Activated CD8-positive, alpha-beta memory T cell treated with anti-CD3 and anti-CD28 coated beads, Interleukin-2, amount 10 ng/mL, durations not matched to agents 7 days and 5 days (primary cell): ENCODE measurements at regions not wholly inside any gene's neighbourhood (a gene's known extent, or its start where the extent isn't known, plus 50 kb on each side); places are given as distances from the start of the nearest gene placed in this dataset.

Experiments used
- ATAC-seq: fragments of 150-1000 bp; cut with Tn5 transposase; one replicate; pipeline ENCODE4 v1.10.0; 2021; ENCODE audit warnings: moderate library complexity
- CTCF ChIA-PET: fragments of 350-600 bp; sonication (Branson Sonifier 250); formaldehyde crosslinking; loops from one replicate; lab custom pipeline; 2021; ENCODE audit warnings: antibody characterized with exemption; lab: Charles Lee
- DNase-seq: peaks from one replicate; pipeline ENCODE4 v3.0.0-alpha.2; 2020
- H3K27ac Mint-ChIP-seq: one replicate; pipeline ENCODE4 v1.8.0; 2021; ENCODE audit warnings: mild to moderate bottlenecking, mixed read lengths
- H3K27me3 Mint-ChIP-seq: one replicate; pipeline ENCODE4 v1.8.0; 2021; ENCODE audit warnings: mixed read lengths
- H3K36me3 Mint-ChIP-seq: one replicate; pipeline ENCODE4 v1.8.0; 2021; ENCODE audit warnings: mild to moderate bottlenecking, mixed read lengths
- H3K4me1 Mint-ChIP-seq: one replicate; pipeline ENCODE4 v1.8.0; 2021; ENCODE audit warnings: mixed read lengths
- H3K4me3 Mint-ChIP-seq: one replicate; pipeline ENCODE4 v1.8.0; 2021; ENCODE audit warnings: mild to moderate bottlenecking, moderate library complexity, mixed read lengths
- H3K9me3 Mint-ChIP-seq: one replicate; pipeline ENCODE4 v1.8.0; 2022; ENCODE audit warnings: low read depth, mixed read lengths

DNA sequence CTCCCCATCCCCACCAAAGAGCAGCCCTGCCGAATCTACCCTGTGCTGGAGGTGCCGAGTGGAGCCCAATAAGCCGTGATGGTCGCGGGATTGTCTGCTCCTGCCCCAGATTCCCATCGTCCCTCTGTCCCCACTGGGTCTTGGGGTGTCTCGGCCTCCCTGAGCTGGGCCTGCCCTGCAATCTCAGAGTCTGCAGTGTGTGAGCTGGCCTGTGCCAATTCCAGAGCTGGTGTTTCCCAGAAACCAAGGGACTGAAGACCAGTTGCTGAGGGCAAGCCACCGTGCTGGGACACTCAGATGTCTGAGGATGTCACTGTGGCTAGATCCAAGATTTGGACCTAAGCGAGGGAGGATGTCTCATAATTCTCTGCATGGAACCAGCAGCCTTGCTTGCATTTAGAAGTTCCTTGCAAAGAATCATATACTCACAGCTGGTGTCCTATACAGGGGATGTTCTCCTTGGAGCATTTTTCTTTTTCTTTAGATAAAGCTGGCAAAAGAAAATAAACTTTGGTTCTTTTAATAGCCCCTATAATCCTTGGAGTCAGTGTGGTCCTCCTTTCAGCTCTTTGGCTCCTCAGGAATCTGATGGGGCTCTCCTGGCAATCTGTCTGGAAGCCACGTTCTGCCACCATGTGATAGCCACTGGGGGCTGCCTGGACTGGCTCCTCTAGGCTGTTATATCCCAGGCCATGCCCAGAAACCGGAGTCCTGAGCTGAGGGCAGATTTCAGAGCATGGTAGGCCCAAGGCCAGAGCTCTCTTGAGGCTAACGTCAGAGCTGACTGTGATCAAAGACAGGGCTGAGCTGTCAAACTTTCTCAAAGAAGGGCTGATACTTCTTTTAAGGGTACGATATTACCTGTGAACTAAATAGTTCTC is 140.1 kb upstream of the HAAO start:
- Mint-ChIP-seq H3K4me1 (peaks cover 3% of the 10 kb centered on the region), H3K36me3 (no peaks in the 10 kb centered on the region), H3K27me3 (no peaks in the 10 kb centered on the region), H3K27ac (no peak overlapping the region), H3K4me3 (no peak overlapping the region), H3K9me3 (no peaks in the 10 kb centered on the region)
- DNase-seq (no peak), ATAC-seq (no peak)
- CTCF ChIA-PET = interaction anchor here (0.7 to 1.5 kb wide), 3 partner anchors 9 to 12 kb away, joined by 3 to 4 read pairs (median 4); no protein-coding TSS in a partner anchor

GRCh38 chr2:42931818-42932195 is 139.4 kb upstream of the HAAO start:
- Mint-ChIP-seq H3K4me3 (no peak overlapping the region), H3K4me1 (peaks cover 3% of the 10 kb centered on the region), H3K36me3 (no peaks in the 10 kb centered on the region), H3K27me3 (no peaks in the 10 kb centered on the region), H3K9me3 (no peaks in the 10 kb centered on the region), H3K27ac (no peak overlapping the region)
- ATAC-seq (no peak), DNase-seq (no peak)
- CTCF ChIA-PET = interaction anchor here (0.8 to 1.5 kb wide), 3 partner anchors 8 to 449 kb away, joined by 3 to 4 read pairs (median 3); no protein-coding TSS in a partner anchor

- H3K4me3 Mint-ChIP-seq = no peak overlapping the region
- no peak overlapping the region for H3K27ac Mint-ChIP-seq
- no peak for DNase-seq
- H3K27me3 Mint-ChIP-seq = no peaks in the 10 kb centered on the region
- no peaks in the 10 kb centered on the region for H3K36me3 Mint-ChIP-seq
- ATAC-seq = no peak
- no peaks in the 10 kb centered on the region for H3K9me3 Mint-ChIP-seq
- CTCF ChIA-PET = interaction anchor here (0.7 to 1.5 kb wide), 3 partner anchors 13 to 448 kb away, joined by 3 to 8 read pairs (median 4); no protein-coding TSS in a partner anchor
- H3K4me1 Mint-ChIP-seq = peaks cover 3% of the 10 kb centered on the region
Observed at GRCh38 chr2:42931146-42931817, 138.9 kb upstream of the HAAO start.

DNA sequence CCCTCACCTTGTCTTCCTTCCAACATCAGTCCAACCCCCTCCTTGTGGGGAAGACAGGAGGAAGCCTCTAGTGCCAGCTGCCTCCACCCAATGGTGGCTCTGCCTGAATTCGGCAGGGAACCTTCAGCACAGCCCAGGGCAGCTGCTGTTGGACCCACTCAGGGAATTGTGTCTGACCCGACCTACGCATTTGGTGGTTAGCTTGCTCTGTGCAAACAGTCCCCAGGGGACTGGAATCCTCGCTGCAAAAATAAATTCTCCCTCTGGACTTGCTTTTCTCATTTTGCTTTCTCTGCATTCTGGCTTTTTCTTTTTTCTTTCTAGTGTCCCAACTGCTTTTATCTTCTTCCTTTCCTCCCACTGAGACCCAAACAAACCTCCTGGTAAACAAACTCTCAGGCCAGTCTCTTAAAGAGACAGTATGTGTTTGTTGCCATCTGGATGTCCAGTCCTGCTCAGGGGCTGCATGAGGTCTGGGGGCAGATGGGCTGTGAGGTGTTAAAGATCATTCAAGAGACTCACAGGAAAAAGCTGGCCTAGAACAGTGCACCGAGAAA is 137.7 kb upstream of the HAAO start:
- Mint-ChIP-seq H3K9me3 (no peaks in the 10 kb centered on the region), H3K27me3 (no peaks in the 10 kb centered on the region), H3K36me3 (no peaks in the 10 kb centered on the region), H3K4me1 (no peaks in the 10 kb centered on the region), H3K4me3 (no peak overlapping the region), H3K27ac (no peak overlapping the region)
- ATAC-seq (no peak), DNase-seq (no peak)
- CTCF ChIA-PET = no interaction called here

GRCh38 chr2:42929546-42930024 is 137.2 kb upstream of the HAAO start:
- Mint-ChIP-seq H3K9me3 (no peaks in the 10 kb centered on the region), H3K4me1 (no peaks in the 10 kb centered on the region), H3K27ac (no peak overlapping the region), H3K27me3 (no peaks in the 10 kb centered on the region), H3K36me3 (no peaks in the 10 kb centered on the region), H3K4me3 (no peak overlapping the region)
- DNase-seq = no peak
- ATAC-seq = no peak
- CTCF ChIA-PET = interaction anchor here (1.3 kb wide), 1 partner anchor 11 kb away, joined by 3 read pairs; no protein-coding TSS in a partner anchor

DNA sequence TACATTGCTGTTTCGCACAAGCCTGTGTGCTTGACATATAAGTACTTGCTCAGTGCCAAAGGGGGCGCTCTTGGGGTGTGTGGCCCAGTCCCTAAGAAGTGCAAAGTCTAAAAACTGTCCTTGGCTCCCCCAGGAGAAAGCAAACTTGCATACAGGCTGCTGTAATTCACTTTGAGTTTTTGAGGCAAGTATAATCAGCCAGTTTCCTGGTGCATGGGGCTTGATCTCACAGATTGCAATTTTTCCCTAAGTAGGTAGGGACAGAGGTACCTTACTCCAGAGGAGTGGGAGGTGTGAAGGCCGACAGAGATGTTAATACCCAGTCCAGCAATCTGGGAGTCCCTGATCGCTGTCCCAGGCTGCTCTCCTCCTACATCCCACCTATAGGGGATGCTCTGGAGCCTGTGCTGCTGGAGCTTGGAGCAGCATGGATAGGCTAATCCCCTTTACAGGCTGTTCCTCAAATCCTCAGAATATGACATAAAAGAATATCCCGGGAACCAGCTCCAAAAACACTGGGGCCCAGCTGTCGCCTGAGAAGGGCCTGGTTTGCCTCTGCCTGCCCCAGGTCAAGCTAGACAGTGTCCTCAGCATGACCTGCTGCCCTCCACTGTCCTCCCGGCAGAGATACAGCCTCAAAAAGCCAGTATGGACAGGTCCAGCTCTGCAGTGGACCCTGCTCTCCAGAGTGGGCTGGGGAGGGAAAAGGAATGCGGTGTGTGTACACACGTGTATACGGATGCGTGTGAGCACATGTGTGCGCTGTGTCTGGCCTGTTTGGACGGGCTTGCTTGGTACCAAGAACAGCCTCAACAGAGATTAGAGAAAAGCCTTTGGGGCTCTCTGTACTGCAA is 136.5 kb upstream of the HAAO start:
- ATAC-seq (no peak), DNase-seq (no peak)
- Mint-ChIP-seq H3K4me3 (no peak overlapping the region), H3K36me3 (no peaks in the 10 kb centered on the region), H3K27ac (no peak overlapping the region), H3K27me3 (no peaks in the 10 kb centered on the region), H3K9me3 (no peaks in the 10 kb centered on the region), H3K4me1 (no peaks in the 10 kb centered on the region)
- CTCF ChIA-PET = interaction anchor here (1.3 kb wide), 1 partner anchor 10 kb away, joined by 3 read pairs; no protein-coding TSS in a partner anchor

- no peak overlapping the region for H3K4me3 Mint-ChIP-seq
- ATAC-seq (no peak), DNase-seq (no peak)
- no peak overlapping the region for H3K27ac Mint-ChIP-seq
- no peaks in the 10 kb centered on the region for H3K27me3 Mint-ChIP-seq
- H3K36me3 Mint-ChIP-seq = no peaks in the 10 kb centered on the region
- CTCF ChIA-PET = interaction anchor here (1.3 kb wide), 1 partner anchor 9 kb away, joined by 3 read pairs; no protein-coding TSS in a partner anchor
- no peaks in the 10 kb centered on the region for H3K9me3 Mint-ChIP-seq
- peaks cover 3% of the 10 kb centered on the region for H3K4me1 Mint-ChIP-seq
Observed at GRCh38 chr2:42928161-42928691, 135.8 kb upstream of the HAAO start.

- Mint-ChIP-seq H3K27ac (no peak overlapping the region), H3K36me3 (no peaks in the 10 kb centered on the region), H3K4me1 (peaks cover 3% of the 10 kb centered on the region), H3K27me3 (no peaks in the 10 kb centered on the region), H3K4me3 (no peak overlapping the region), H3K9me3 (no peaks in the 10 kb centered on the region)
- DNase-seq (no peak), ATAC-seq (no peak)
- CTCF ChIA-PET = interaction anchor here (1.9 kb wide), 1 partner anchor 86 kb away, joined by 4 read pairs; no protein-coding TSS in a partner anchor
Observed at GRCh38 chr2:42927334-42928160, 135.2 kb upstream of the HAAO start.

GRCh38 chr2:42926434-42927333 is 134.3 kb upstream of the HAAO start:
- no peaks in the 10 kb centered on the region for H3K27me3 Mint-ChIP-seq
- ATAC-seq (no peak), DNase-seq (no peak)
- no peak overlapping the region for H3K4me3 Mint-ChIP-seq
- no peaks in the 10 kb centered on the region for H3K36me3 Mint-ChIP-seq
- peaks cover 3% of the 10 kb centered on the region for H3K4me1 Mint-ChIP-seq
- H3K27ac Mint-ChIP-seq = no peak overlapping the region
- no peaks in the 10 kb centered on the region for H3K9me3 Mint-ChIP-seq
- CTCF ChIA-PET = interaction anchor here (1.9 kb wide), 1 partner anchor 85 kb away, joined by 4 read pairs; no protein-coding TSS in a partner anchor

- CTCF ChIA-PET = interaction anchor here (1.9 kb wide), 1 partner anchor 84 kb away, joined by 4 read pairs; no protein-coding TSS in a partner anchor
- DNase-seq = no peak
- Mint-ChIP-seq H3K27me3 (no peaks in the 10 kb centered on the region), H3K4me3 (no peak overlapping the region), H3K27ac (no peak overlapping the region), H3K9me3 (no peaks in the 10 kb centered on the region), H3K4me1 (peaks cover 3% of the 10 kb centered on the region), H3K36me3 (no peaks in the 10 kb centered on the region)
- no peak for ATAC-seq
Observed at GRCh38 chr2:42925742-42926433, 133.5 kb upstream of the HAAO start.
